Liver (tissue), 8 donors: ENCODE measurements at regions not wholly inside any gene's neighbourhood (a gene's known extent, or its start where the extent isn't known, plus 50 kb on each side); places are given as distances from the start of the nearest gene placed in this dataset.
"Not testable (repeated sequence)": the region's sequence is repeated elsewhere in the genome, so short reads cannot be mapped to it uniquely, and the experiment has no call there.

Experiments
- DNase-seq: peaks from one replicate; pipeline ENCODE4 v3.0.0-alpha.2; 2017; ENCODE audit warnings: low spot score
- H3K27ac ChIP-seq, 2 donors: one replicate each; pipeline ENCODE4 v1.7.0; 2013; ENCODE audit warnings: inconsistent platforms in 2 of 2, low read length in 2 of 2, control low read depth in 1 of 2, low read depth in 1 of 2, mild to moderate bottlenecking in 1 of 2
- H3K27me3 ChIP-seq, 4 donors: one replicate each; pipeline versions ENCODE4 v1.6.1 to v1.7.0; 2013; ENCODE audit warnings: low read length in 3 of 4, inconsistent platforms in 1 of 4, mild to moderate bottlenecking in 1 of 4, moderate library complexity in 1 of 4; ENCODE audit not compliant: control insufficient read depth in 4 of 4, insufficient read depth in 4 of 4
- H3K36me3 ChIP-seq, 4 donors: one replicate each; pipeline versions ENCODE4 v1.6.1 to v1.7.0; 2013; ENCODE audit warnings: low read length in 3 of 4, mild to moderate bottlenecking in 3 of 4, low read depth in 1 of 4, moderate library complexity in 1 of 4; ENCODE audit not compliant: control insufficient read depth in 4 of 4, insufficient read depth in 3 of 4
- H3K4me1 ChIP-seq, 4 donors: one replicate each; pipeline versions ENCODE4 v1.6.1 to v1.7.0; 2013; ENCODE audit warnings: low read length in 3 of 4, mild to moderate bottlenecking in 3 of 4, moderate library complexity in 1 of 4; ENCODE audit not compliant: control insufficient read depth in 4 of 4, insufficient read depth in 4 of 4
- H3K4me3 ChIP-seq, 3 donors: one replicate each; pipeline versions ENCODE4 v1.6.1 to v1.7.0; 2013; ENCODE audit warnings: low read length in 3 of 3, control low read depth in 1 of 3, low read depth in 1 of 3, mild to moderate bottlenecking in 1 of 3
- H3K9ac ChIP-seq, 2 donors: one replicate each; pipeline ENCODE4 v1.7.0; 2013; ENCODE audit warnings: low read length in 2 of 2, mild to moderate bottlenecking in 2 of 2, moderate library complexity in 2 of 2, control low read depth in 1 of 2, low read depth in 1 of 2
- H3K9me3 ChIP-seq, 4 donors: one replicate each; pipeline versions ENCODE4 v1.6.1 to v1.7.0; 2013; ENCODE audit warnings: low read length in 3 of 4; ENCODE audit not compliant: control insufficient read depth in 4 of 4
- EGR1 ChIP-seq, 2 donors: IDR thresholded peaks; 2 replicates each; pipeline ENCODE4 v1.6.1; 2016 to 2018; ENCODE audit warnings: antibody characterized with exemption in 2 of 2, low read depth in 2 of 2
- FOXA1 ChIP-seq: IDR thresholded peaks from 2 replicates; pipeline ENCODE4 v1.6.1; 2016; ENCODE audit warnings: antibody characterized with exemption
- FOXA2 ChIP-seq: IDR thresholded peaks from 2 replicates; pipeline ENCODE4 v1.6.1; 2016; ENCODE audit warnings: antibody characterized with exemption
- GABPA ChIP-seq, 2 donors: IDR thresholded peaks in 1 of 2; conservative IDR thresholded peaks in 1 of 2; 2 replicates each; pipeline ENCODE4 v1.6.1; 2016; ENCODE audit warnings: antibody characterized with exemption in 2 of 2, mild to moderate bottlenecking in 1 of 2, moderate library complexity in 1 of 2
- HNF4A ChIP-seq, 2 donors: conservative IDR thresholded peaks; 2 replicates each; pipeline ENCODE4 v1.6.1; 2016; ENCODE audit warnings: antibody characterized with exemption in 2 of 2, mild to moderate bottlenecking in 2 of 2
- HNF4G ChIP-seq: IDR thresholded peaks from 2 replicates; pipeline ENCODE4 v1.6.1; 2016; ENCODE audit warnings: antibody characterized with exemption
- JUND ChIP-seq, 2 donors: IDR thresholded peaks; 2 replicates each; pipeline ENCODE4 v1.6.1; 2016; ENCODE audit warnings: antibody characterized with exemption in 2 of 2
- NR2F2 ChIP-seq: IDR thresholded peaks from 2 replicates; pipeline ENCODE4 v1.6.1; 2016; ENCODE audit warnings: antibody characterized with exemption
- RAD21 ChIP-seq, 2 donors: IDR thresholded peaks; 2 replicates each; pipeline ENCODE4 v1.6.1; 2016; ENCODE audit warnings: antibody characterized with exemption in 2 of 2, mild to moderate bottlenecking in 2 of 2
- RXRA ChIP-seq, 2 donors: IDR thresholded peaks; 2 replicates each; pipeline ENCODE4 v1.6.1; 2017 to 2018; ENCODE audit warnings: antibody characterized with exemption in 2 of 2, mild to moderate bottlenecking in 1 of 2
- SP1 ChIP-seq: IDR thresholded peaks from 2 replicates; pipeline ENCODE4 v1.6.1; 2018; ENCODE audit warnings: antibody characterized with exemption, mild to moderate bottlenecking
- TAF1 ChIP-seq: conservative IDR thresholded peaks from 2 replicates; pipeline ENCODE4 v1.6.1; 2016; ENCODE audit warnings: antibody characterized with exemption, mild to moderate bottlenecking
- YY1 ChIP-seq: IDR thresholded peaks from 2 replicates; pipeline ENCODE4 v1.6.1; 2016; ENCODE audit warnings: antibody characterized with exemption, mild to moderate bottlenecking
- WGBS: extraction: QIAGEN DNeasy Blood & Tissue Kit; methylation state at CpG from one replicate; pipeline ENCODE4 v1.1.7; 2013; 5-methylcytosine and 5-hydroxymethylcytosine counted together
- TF ChIP-seq, protein P1 (sequence below): IDR thresholded peaks from 2 replicates; pipeline ENCODE4 v1.6.1; 2016; ENCODE audit warnings: antibody characterized with exemption
- TF ChIP-seq, protein P2 (sequence below): IDR thresholded peaks from 2 replicates; pipeline ENCODE4 v1.6.1; 2016; ENCODE audit warnings: antibody characterized with exemption
- TF ChIP-seq, protein P3 (sequence below): IDR thresholded peaks from 2 replicates; pipeline ENCODE4 v1.6.1; 2016; ENCODE audit warnings: antibody characterized with exemption
- TF ChIP-seq, protein P4 (sequence below): fragments of 150-350 bp; IDR thresholded peaks from 2 replicates; pipeline ENCODE4 v1.5.1; 2017; ENCODE audit warnings: improper control_type of control experiment, low read depth, low read length; ENCODE audit not compliant: missing input control
- TF ChIP-seq, protein P5 (sequence below): IDR thresholded peaks from 2 replicates; pipeline ENCODE4 v1.6.1; 2016; ENCODE audit warnings: antibody characterized with exemption, mild to moderate bottlenecking
- donor health status: healthy.
- donor health status: healthy.
- donor health status: healthy.
- donor health status: healthy.
- donor health status: healthy.

DNA sequence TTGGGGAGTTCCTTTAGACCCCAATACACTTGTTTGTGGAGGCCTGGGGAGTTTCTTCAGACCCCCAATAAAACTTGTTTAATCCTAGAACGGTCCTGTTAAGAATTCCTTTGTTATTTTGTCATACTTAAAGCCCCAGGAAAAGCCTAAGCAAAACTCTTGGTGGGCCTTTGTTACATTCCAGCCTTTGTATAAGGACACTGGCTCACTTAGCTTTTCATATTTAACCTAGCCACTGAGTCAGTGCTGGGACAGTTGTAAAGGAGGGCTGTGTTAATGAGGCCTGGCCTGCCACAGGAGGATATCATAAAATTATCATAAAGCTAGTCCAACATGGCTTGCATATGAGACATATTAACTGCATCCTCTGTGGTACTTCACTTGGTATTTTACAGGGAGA is 760.1 kb downstream of the ZNF385D start (continued):
- TF ChIP-seq FOXA1: no peak
- no peak for TF ChIP-seq EGR1 (IDR thresholded peaks at IDR 0.05; ENCODE audit: low read depth in 2 of 2)
- TF ChIP-seq GABPA (IDR thresholded peaks at IDR 0.05 in 1 of 2, conservative IDR thresholded peaks at IDR 0.05 in 1 of 2): no peak

DNA sequence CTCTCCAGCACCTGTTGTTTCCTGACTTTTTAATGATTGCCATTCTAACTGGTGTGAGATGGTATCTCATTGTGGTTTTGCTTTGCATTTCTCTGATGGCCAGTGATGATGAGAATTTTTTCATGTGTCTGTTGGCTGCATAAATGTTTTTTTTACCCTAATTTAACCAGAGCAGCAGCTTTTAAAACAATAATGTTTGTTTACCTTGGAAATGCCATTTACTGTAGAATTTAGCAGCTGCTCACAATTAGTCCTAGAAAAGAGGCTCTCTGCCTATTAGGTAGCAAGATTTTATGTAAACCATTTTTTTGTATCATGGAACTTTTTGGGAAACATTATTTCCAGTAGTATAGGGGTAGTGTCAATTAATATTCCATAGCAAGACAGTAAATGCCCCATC is 761.4 kb downstream of the ZNF385D start:
- not testable (repeated sequence) for H3K4me1 ChIP-seq, H3K4me3 ChIP-seq, H3K27ac ChIP-seq, H3K9ac ChIP-seq, H3K27me3 ChIP-seq, DNase-seq, H3K36me3 ChIP-seq, H3K9me3 ChIP-seq

DNA sequence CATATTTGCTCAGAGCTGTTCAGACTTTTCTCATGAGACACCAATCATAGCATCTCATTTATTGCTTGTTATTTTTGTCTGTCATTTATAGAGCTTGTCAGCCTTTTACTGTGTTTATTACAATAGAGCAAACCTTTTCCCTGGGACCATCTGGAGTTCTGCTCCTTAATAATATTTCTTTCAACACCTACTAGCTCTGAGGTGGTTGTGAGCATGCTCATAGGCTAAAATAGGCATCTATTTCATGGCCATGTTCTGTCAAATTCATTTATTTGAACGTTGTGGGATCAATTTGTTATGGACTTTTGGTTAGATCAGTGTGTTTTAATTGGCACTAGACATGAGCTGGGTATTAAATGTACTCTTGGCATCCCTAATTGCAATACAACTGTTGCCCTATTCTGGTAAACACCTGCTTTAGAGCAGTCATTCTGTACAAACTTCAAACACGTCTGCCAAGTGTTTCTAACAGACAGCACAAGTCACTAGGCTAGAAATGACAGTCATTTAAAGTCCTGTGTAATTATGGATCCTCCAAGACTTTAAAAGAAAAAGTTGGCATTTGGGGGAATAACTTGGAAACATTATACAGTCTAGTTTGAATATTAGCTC is 766.3 kb downstream of the ZNF385D start:
- Histone ChIP-seq H3K4me3 (no peak overlapping the region), H3K27ac (no peak overlapping the region), H3K4me1 (no peaks in the 10 kb centered on the region), H3K27me3 (no peaks in the 10 kb centered on the region), H3K9me3 (no peaks in the 10 kb centered on the region), H3K36me3 (no peaks in the 10 kb centered on the region), H3K9ac (no peak overlapping the region)
- DNase-seq: no peak
- WGBS: 34% methylated on average over 2 of the region's 2 CpGs
- TF ChIP-seq, protein P1, sequence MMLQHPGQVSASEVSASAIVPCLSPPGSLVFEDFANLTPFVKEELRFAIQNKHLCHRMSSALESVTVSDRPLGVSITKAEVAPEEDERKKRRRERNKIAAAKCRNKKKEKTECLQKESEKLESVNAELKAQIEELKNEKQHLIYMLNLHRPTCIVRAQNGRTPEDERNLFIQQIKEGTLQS: no peak
- no peak for TF ChIP-seq SP1
- no peak for TF ChIP-seq TAF1
- TF ChIP-seq HNF4G: no peak
- TF ChIP-seq JUND (IDR thresholded peaks at IDR 0.05): no peak
- TF ChIP-seq HNF4A (conservative IDR thresholded peaks at IDR 0.05): no peak
- no peak for TF ChIP-seq NR2F2

DNA sequence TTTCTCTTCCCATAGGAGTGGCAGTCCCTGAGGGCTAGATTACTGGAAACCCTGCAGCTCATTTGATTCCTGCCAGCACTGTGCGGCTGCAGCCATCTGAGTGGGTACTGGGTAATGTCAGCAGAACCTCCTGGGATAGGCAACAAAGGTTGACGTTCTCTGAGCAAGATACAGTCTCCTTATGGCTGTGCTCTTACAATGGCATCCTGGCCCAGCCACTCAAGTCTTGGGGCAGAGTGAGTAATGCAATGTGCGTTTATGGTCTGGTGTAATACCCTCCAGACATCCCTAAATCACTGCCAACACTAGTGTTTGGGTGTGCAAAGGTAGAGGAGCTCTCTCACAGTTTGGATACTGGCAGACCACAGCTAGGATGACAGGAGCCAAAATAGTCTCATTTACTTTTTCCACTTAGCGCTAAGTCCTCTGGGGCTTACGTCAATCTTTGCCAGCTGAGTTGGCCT is 775.8 kb downstream of the ZNF385D start:
- Histone ChIP-seq H3K36me3 (no peaks in the 10 kb centered on the region), H3K27ac (no peak overlapping the region)
- TF ChIP-seq TAF1: no peak
- no peak for TF ChIP-seq SP1
- TF ChIP-seq YY1: no peak
- TF ChIP-seq, protein P2, sequence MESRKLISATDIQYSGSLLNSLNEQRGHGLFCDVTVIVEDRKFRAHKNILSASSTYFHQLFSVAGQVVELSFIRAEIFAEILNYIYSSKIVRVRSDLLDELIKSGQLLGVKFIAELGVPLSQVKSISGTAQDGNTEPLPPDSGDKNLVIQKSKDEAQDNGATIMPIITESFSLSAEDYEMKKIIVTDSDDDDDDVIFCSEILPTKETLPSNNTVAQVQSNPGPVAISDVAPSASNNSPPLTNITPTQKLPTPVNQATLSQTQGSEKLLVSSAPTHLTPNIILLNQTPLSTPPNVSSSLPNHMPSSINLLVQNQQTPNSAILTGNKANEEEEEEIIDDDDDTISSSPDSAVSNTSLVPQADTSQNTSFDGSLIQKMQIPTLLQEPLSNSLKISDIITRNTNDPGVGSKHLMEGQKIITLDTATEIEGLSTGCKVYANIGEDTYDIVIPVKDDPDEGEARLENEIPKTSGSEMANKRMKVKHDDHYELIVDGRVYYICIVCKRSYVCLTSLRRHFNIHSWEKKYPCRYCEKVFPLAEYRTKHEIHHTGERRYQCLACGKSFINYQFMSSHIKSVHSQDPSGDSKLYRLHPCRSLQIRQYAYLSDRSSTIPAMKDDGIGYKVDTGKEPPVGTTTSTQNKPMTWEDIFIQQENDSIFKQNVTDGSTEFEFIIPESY: no peak
- no peak for TF ChIP-seq RAD21 (IDR thresholded peaks at IDR 0.05)
- no peak for TF ChIP-seq GABPA (IDR thresholded peaks at IDR 0.05 in 1 of 2, conservative IDR thresholded peaks at IDR 0.05 in 1 of 2)
- no peak for TF ChIP-seq HNF4A (conservative IDR thresholded peaks at IDR 0.05)
- no peak for TF ChIP-seq JUND (IDR thresholded peaks at IDR 0.05)
- no peak for TF ChIP-seq NR2F2
- TF ChIP-seq, protein P1: no peak
- no peak for TF ChIP-seq EGR1 (IDR thresholded peaks at IDR 0.05; ENCODE audit: low read depth in 2 of 2)
- TF ChIP-seq RXRA (IDR thresholded peaks at IDR 0.05): no peak
- no peak for TF ChIP-seq HNF4G
- TF ChIP-seq, protein P3, sequence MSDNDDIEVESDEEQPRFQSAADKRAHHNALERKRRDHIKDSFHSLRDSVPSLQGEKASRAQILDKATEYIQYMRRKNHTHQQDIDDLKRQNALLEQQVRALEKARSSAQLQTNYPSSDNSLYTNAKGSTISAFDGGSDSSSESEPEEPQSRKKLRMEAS: no peak
- TF ChIP-seq, protein P4, sequence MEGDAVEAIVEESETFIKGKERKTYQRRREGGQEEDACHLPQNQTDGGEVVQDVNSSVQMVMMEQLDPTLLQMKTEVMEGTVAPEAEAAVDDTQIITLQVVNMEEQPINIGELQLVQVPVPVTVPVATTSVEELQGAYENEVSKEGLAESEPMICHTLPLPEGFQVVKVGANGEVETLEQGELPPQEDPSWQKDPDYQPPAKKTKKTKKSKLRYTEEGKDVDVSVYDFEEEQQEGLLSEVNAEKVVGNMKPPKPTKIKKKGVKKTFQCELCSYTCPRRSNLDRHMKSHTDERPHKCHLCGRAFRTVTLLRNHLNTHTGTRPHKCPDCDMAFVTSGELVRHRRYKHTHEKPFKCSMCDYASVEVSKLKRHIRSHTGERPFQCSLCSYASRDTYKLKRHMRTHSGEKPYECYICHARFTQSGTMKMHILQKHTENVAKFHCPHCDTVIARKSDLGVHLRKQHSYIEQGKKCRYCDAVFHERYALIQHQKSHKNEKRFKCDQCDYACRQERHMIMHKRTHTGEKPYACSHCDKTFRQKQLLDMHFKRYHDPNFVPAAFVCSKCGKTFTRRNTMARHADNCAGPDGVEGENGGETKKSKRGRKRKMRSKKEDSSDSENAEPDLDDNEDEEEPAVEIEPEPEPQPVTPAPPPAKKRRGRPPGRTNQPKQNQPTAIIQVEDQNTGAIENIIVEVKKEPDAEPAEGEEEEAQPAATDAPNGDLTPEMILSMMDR: no peak
- TF ChIP-seq, protein P5, sequence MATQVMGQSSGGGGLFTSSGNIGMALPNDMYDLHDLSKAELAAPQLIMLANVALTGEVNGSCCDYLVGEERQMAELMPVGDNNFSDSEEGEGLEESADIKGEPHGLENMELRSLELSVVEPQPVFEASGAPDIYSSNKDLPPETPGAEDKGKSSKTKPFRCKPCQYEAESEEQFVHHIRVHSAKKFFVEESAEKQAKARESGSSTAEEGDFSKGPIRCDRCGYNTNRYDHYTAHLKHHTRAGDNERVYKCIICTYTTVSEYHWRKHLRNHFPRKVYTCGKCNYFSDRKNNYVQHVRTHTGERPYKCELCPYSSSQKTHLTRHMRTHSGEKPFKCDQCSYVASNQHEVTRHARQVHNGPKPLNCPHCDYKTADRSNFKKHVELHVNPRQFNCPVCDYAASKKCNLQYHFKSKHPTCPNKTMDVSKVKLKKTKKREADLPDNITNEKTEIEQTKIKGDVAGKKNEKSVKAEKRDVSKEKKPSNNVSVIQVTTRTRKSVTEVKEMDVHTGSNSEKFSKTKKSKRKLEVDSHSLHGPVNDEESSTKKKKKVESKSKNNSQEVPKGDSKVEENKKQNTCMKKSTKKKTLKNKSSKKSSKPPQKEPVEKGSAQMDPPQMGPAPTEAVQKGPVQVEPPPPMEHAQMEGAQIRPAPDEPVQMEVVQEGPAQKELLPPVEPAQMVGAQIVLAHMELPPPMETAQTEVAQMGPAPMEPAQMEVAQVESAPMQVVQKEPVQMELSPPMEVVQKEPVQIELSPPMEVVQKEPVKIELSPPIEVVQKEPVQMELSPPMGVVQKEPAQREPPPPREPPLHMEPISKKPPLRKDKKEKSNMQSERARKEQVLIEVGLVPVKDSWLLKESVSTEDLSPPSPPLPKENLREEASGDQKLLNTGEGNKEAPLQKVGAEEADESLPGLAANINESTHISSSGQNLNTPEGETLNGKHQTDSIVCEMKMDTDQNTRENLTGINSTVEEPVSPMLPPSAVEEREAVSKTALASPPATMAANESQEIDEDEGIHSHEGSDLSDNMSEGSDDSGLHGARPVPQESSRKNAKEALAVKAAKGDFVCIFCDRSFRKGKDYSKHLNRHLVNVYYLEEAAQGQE: no peak
- no peak for TF ChIP-seq FOXA2
- no peak for TF ChIP-seq FOXA1

More for the DNA sequence above, 775.8 kb downstream of the ZNF385D start:
- 79% methylated on average over 5 of the region's 5 CpGs for whole genome bisulfite sequencing
- Histone ChIP-seq H3K9ac (no peak overlapping the region), H3K4me1 (no peaks in the 10 kb centered on the region), H3K27me3 (no peaks in the 10 kb centered on the region), H3K9me3 (no peaks in the 10 kb centered on the region), H3K4me3 (no peak overlapping the region)
- DNase-seq: no peak
